ENCODE measurements at regions not wholly inside any gene's neighbourhood (a gene's known extent, or its start where the extent isn't known, plus 50 kb on each side); places are given as distances from the start of the nearest gene placed in this dataset.
"Not testable (repeated sequence)": the region's sequence is repeated elsewhere in the genome, so short reads cannot be mapped to it uniquely, and the experiment has no call there.

DNA sequence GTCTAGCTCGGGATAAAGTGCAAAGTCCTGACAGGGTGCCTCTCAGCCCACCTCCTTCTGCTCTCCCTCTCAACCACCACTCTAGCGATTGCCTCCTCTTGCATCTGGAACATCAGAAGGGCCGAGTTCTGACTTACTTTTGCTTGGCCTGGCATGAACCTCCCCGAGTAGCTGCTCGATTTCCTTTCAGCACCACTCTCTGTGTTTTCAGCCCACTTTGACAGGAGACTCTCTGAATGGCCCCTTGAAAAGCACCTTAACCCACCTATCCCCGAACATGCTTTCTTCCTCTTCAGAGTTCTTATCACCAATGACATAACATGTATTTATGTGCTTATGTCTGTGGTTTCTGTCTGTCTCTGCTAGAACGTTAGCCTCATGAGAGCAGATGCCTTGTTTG is 225.8 kb upstream of the RUNX1 start:
- no peak for DNase-seq

GRCh38 chr21:35274090-35274489 is 225.0 kb upstream of the RUNX1 start:
- DNase-seq = no peak

DNA sequence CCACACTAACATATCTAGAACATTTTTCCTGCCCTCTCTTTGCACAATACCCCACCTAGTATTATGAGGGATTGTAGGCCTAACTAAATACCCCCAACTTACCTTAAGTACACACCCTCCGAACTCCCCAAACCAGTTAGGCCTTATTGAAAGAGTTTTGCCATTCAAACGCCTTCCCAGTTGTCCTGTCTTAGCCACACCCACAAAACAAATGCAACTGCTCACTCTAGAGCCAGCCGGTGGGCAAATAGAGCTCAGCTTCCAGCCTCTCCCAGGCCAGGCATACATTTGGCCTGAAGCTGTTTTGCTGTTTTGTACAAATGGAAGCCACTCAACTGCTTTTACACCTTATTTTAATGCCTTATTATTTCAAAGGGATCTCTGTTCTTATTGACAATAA is 224.2 kb upstream of the RUNX1 start:
- DNase-seq = no peak

DNA sequence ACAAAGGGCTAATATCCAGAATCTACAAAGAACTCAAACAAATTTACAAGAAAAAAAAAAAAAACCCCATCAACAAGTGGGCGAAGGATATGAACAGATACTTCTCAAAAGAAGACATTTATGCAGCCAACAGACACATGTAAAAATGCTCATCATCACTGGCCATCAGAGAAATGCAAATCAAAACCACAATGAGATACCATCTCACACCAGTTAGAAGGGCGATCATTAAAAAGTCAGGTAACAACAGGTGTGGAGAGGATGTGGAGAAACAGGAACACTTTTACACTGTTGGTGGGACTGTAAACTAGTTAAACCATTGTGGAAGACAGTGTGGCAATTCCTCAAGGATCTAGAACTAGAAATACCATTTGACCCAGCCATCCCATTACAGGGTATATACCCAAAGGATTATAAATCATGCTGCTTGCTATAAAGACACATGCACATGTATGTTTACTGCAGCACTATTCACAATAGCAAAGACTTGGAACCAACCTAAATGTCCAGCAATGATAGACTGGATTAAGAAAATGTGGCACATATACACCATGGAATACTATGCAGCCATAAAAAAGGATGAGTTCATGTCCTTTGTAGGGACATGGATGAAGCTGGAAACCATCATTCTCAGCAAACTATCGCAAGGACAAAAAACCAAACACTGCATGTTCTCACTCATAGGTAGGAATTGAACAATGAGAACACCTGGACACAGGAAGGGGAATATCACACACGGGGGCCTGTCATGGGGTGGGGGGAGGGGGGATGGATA is 222.4 kb upstream of the RUNX1 start:
- not testable (repeated sequence) for DNase-seq

GRCh38 chr21:35268817-35269216 is 219.7 kb upstream of the RUNX1 start:
- no peak for DNase-seq

- DNase-seq = no peak
Measured at GRCh38 chr21:35268261-35268660, 219.2 kb upstream of the RUNX1 start.

- DNase-seq = no peak
Measured at GRCh38 chr21:35266546-35266945, 217.4 kb upstream of the RUNX1 start.

- no peak for DNase-seq
Measured at GRCh38 chr21:35265170-35265877, 216.2 kb upstream of the RUNX1 start.

DNA sequence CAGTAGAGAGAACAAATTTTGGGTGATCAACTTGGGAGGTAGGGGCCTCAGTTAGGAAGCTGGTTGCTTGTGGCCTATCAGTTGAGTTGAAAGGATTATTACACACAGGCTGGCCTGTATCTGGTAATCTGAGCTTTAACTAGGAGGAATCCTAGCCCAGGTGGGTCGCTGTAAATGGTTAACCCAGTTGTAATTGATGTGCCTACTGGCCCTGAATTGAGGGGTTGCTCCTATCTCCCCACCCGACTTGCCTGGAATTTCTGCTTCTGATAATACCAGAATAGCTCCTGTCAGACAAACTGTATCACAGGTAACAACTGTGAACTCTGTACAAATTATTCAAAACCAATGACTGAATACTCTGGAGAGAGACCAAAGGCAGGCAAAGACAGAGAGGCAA is 210.4 kb upstream of the RUNX1 start:
- DNase-seq = no peak

DNA sequence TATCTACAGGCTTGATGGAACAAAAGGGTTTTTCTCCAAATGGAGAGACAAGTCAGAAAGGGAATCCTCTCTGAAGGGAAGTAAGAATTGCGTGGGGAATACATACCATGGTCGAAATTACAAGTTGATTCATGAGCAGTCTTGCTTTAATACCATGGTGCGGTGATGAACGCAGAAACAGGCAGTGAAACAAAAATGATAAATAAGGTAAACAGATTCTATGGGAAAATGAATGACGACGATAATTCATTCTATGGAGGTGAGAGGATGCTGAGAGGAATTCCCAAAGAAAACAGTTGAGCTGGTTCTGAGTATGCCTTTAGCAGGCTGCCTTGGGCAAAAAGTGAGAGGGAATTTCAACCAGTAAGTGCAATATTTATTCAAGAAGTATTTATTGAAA is 209.4 kb upstream of the RUNX1 start:
- DNase-seq = no peak

- DNase-seq = peak; percentile 82
Measured at GRCh38 chr21:35257413-35257812, 208.3 kb upstream of the RUNX1 start.

DNA sequence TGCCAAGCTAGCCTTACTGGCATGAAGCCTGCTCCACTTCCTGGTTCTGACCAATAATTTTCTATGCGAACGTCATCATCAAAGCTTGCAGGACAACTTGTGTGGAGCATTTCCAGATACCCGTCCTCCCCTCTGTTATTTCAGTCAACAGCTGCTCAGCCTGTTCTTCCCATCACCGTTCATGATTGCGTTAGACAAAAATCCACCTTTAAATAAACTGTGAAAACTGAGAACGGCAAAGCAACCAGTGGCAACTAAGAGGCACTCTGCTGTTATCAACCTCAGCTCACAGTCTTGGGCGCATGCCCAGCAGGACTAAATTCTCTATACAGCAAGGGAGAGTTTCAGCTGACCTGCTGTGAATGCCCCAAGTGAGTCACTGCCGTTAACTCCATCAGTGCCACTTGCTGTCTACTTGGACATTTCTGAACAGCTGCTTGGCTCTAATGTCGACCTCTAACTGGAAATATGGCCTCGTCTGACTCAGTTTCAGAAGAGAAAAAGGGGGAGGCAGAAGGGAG is 207.4 kb upstream of the RUNX1 start:
- peak; percentile 88 for DNase-seq

- DNase-seq = no peak
Measured at GRCh38 chr21:35254765-35255138, 205.7 kb upstream of the RUNX1 start.

GRCh38 chr21:35254006-35254764 is 205.1 kb upstream of the RUNX1 start:
- no peak for DNase-seq

DNA sequence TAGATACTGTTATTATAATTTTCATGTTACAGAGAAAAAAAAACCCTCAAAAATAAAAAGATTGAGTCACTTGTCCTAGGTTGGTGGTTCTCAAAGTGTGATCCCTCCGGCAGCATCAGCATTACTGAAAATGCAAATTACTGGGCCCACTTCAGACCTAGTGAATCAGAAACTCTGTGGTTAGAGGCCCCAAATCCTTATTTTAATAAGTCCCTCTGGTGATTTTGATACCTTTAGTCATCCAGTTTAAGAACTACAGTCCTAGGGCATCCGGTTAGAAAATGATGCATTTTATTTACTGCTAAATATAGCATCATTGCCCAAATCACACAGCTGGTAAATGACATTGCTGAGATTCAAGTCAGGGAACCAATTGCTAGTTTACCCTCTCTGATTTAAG is 203.7 kb upstream of the RUNX1 start:
- DNase-seq = no peak

DNA sequence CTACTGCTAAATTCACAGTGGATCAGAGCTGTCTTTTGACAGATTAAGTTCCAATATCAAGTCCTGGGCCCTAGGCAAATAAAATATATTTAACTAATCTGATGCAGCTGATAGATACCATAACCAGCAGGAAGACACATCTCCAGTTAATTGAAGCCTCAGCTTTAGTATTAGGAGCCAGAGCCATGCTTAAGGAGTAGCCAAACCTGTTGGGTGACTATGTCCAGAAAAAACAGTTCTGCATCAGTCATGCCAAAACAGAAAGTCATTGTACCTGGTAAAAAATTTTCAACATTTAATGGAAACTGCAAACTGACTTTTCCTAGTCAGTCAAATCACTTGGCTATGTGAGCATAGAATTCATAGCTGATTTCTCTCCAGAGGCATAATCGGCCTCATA is 200.5 kb upstream of the RUNX1 start:
- DNase-seq = no peak

DNA sequence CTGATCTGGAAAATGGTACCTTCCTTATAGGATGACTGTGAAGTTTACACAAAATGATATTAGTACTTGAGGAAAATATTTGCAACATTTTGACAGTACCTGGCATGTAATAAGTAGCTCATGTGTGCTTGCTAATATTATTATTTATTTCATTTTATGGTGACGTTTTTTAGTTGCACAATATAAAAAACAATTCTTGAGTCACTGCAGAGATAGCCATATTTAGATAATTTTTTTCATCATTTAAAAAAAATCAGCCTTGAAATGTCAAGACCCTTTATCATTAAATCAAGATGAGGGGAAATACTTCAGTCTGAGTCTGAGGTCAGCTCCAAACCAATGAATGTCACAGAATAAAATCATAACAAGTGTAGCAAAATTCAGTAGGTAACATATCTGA is 196.8 kb upstream of the RUNX1 start:
- DNase-seq = no peak

DNA sequence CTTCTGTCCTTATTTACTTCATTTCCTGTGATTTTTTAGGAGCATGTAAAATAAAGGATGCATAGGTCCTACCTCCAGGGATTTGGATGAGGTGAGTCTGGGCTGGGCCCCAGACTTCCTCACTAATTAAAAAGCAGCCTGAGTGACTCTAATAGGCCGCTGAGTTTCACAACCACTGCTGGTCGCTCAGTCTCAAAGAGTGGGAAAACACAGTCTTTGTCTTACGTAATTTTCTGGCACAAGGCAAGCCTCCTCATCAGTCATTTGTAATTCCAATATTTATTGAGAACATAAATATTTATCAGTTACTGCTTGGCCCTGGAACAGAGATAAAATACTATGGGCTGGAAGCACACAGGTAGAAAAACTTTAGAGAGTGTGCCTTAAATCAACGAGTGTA is 195.4 kb upstream of the RUNX1 start:
- no peak for DNase-seq

- no peak for DNase-seq
Measured at GRCh38 chr21:35243171-35243570, 194.1 kb upstream of the RUNX1 start.

GRCh38 chr21:35239811-35240219 is 190.7 kb upstream of the RUNX1 start:
- no peak for DNase-seq

- DNase-seq = no peak
Measured at GRCh38 chr21:35238119-35238518, 189.0 kb upstream of the RUNX1 start.

DNA sequence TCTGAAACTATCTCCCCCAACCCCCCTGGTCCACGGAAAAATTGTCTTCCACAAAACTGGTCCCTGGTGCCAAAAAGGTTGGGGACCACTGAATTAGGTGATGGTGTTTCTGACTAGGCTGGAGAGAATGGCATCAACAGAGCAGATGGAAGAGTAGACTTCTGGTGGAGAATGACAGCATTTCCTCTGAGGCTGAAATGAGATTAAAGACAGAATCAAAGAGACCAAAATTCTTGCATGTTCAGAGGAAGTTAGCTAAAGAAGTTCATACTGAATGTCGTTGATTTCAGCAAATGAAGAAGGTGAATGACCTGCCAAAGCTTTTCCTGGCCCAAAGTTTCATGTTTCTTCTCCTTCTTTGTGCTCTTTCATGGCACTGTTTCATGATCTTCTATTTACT is 188.2 kb upstream of the RUNX1 start:
- DNase-seq = no peak

DNA sequence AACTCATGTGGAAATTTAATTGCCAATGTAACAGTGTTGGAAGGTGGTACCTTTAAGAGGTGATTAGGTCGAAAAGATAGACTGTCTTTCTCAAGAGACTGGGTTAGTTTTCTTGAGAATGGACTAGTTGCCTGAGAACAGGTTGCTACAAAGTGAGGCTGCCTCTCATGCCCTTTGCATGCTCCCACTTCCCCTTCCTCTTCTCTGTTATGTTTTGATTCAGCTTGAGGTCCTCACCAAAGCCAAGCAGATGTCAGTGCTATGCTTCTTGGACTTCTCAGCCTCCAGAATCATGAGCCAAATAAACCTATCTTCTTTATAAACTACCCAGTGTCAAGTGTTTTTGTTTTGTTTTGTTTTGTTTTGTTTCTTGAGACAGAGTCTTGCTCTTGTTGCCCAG is 187.0 kb upstream of the RUNX1 start:
- DNase-seq = no peak

- DNase-seq = no peak
Measured at GRCh38 chr21:35234725-35235124, 185.6 kb upstream of the RUNX1 start.

All from amniotic stem cell (primary cell).